ENCODE measurements at regions not wholly inside any gene's neighbourhood (a gene's known extent, or its start where the extent isn't known, plus 50 kb on each side); places are given as distances from the start of the nearest gene placed in this dataset.
A peak's percentile ranks its signal among the peaks of the same experiment; 100 is the strongest.
"Not testable (repeated sequence)": the region's sequence is repeated elsewhere in the genome, so short reads cannot be mapped to it uniquely, and the experiment has no call there.

GRCh38 chr6:5836597-5836996 lies 170.1 kb downstream of the NRN1 start:
- not testable (repeated sequence) for DNase-seq

- no peak for DNase-seq
Observed at GRCh38 chr6:5833120-5833519, 173.6 kb downstream of the NRN1 start.

GRCh38 chr6:5832668-5833067 lies 174.1 kb downstream of the NRN1 start:
- DNase-seq, result no peak

- DNase-seq, result peak in 2 of 5 donors; percentile 32 to 86
Observed at GRCh38 chr6:5831219-5831862, 175.4 kb downstream of the NRN1 start.

GRCh38 chr6:5828296-5828695 lies 178.4 kb downstream of the NRN1 start:
- no peak for DNase-seq

DNA sequence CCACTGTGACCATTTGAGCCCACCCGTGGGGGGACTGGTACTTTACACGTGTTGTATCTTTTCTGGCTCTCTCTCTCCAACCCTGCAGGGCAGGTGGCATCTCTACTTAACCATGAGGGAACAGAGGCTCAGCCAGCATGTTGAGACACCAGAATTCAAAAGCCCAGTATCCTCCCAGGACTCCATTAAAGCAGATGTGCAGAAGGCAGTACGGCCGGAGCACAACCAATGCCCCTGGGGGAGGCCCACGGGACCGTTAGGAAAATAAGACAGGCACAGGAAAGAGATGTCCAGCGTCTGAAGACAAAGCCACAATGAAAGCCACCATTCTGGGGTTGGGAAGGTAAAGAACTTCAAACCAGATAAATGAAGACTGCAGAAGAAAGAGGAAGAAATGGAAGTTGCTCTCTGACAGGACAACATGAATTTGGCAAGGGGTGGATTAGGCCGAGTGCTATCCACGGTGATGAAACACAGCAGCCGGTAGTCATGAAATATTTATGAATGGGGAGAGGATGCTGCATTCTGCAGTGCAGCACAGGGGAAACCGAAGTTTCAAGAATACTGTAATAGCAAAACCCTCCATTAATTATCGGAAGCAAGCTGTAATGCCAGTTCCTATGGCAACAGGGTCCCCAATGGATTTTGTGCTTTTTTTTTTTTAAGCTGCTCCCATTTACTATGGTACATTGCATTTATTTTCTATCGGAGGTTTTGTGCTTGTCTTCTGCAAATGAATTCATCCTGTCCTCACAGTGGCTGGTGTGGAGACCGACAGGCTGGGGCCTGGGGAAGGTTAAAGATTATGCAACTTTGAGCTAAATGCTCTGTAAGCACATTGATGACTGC lies 179.4 kb downstream of the NRN1 start:
- no peak for DNase-seq

DNA sequence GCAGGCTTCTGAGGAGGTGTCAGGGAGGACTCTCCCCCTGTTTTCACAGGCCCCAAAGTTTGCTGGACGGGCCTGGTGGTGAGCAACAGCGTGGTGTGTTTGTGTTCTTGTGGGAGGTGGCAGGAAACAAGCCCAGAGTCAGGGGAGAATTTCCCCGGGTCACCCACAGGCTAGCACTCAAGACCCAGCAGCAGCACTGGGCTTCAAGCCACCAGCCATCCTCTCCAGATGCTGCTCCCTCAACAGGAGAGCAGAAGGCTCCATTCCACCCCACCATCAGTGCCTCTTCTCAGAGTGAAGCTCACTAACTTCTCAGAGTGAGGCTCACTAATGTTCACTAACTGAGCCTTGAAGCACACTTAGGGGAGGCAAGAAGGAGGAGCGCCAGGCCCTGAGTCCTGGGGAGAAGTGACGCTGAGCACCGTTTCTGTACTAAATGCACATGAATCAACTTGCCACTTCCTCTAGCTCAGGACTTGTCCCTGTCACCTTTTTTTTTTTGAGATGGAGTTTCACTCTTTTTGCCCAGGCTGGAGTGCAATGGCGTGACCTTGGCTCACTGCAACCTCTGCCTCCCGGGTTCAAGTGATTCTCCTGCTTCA lies 182.2 kb downstream of the NRN1 start:
- peak in 1 of 5 donors; percentile 17 for DNase-seq

Data from T-helper 1 cell (primary cell).